Keratinocyte (primary cell): ENCODE measurements at regions not wholly inside any gene's neighbourhood (a gene's known extent, or its start where the extent isn't known, plus 50 kb on each side); places are given as distances from the start of the nearest gene placed in this dataset.

Experiments
- CTCF ChIP-seq, 3 experiments: IDR thresholded peaks in 1 of 3; conservative IDR thresholded peaks in 1 of 3; optimal IDR thresholded peaks in 1 of 3; 2 replicates in 2 of 3; 3 replicates in 1 of 3; pipeline versions ENCODE3 to v1.5.1; 2011; ENCODE audit warnings: low read length in 3 of 3, mild to moderate bottlenecking in 3 of 3, moderate library complexity in 2 of 3, control low read depth in 1 of 3, inconsistent platforms in 1 of 3; ENCODE audit not compliant: insufficient read depth in 2 of 3; ENCODE audit errors: extremely low read depth in 1 of 3
- EZH2 ChIP-seq: IDR thresholded peaks from one replicate; pipeline ENCODE4 v1.6.1; 2012; ENCODE audit warnings: inconsistent platforms, mild to moderate bottlenecking, low read length, moderate library complexity

- TF ChIP-seq CTCF (optimal IDR thresholded peaks at IDR 0.05 in 1 of 3, IDR thresholded peaks at IDR 0.05 in 1 of 3, conservative IDR thresholded peaks at IDR 0.05 in 1 of 3; ENCODE audit: extremely low read depth in 1 of 3, insufficient read depth in 2 of 3, low read length in 3 of 3) (no peak), EZH2 (no peak)
Measured at GRCh38 chr11:38315151-38315550, 1717.1 kb upstream of the RAG2 start.
